Caco-2 (cell line): ENCODE measurements at regions not wholly inside any gene's neighbourhood (a gene's known extent, or its start where the extent isn't known, plus 50 kb on each side); places are given as distances from the start of the nearest gene placed in this dataset.

Experiments used
- BruUV-seq: library from RNA; stranded (reverse); fragments of 400-500 nt; replicated peaks from 2 replicates; lab custom pipeline; 2021; lab: Mats Ljungman, UMichigan
- CTCF ChIA-PET: fragments of 300-600 bp; sonication (Branson Sonifier 250); formaldehyde crosslinking; loops from one replicate; lab custom pipeline; 2022; ENCODE audit warnings: antibody characterized with exemption; lab: Charles Lee
- POLR2A ChIA-PET: fragments of 300-600 bp; sonication (Branson Sonifier 250); formaldehyde crosslinking; loops from one replicate; lab custom pipeline; 2022; ENCODE audit warnings: antibody characterized with exemption; lab: Charles Lee
- DNase-seq, 2 experiments: peaks; one replicate each; pipeline versions ENCODE4 v3.0.0 to v3.0.0-alpha.2; 2020 to 2022
- H3K27me3 ChIP-seq: replicated peaks from 2 replicates; pipeline ENCODE4 v1.6.0; 2011; ENCODE audit warnings: low read length; ENCODE audit not compliant: control insufficient read depth, insufficient read depth
- H3K36me3 ChIP-seq: 2 replicates; pipeline ENCODE4 v1.5.1; 2011; ENCODE audit warnings: low read length; ENCODE audit not compliant: control insufficient read depth, insufficient read depth
- H3K4me1 ChIP-seq: fragments of 250-450 bp; sonication (Bioruptor Pico); 2 replicates; pipeline ENCODE4 v1.5.1; 2020; ENCODE audit warnings: mild to moderate bottlenecking
- H3K4me3 ChIP-seq: 2 replicates; pipeline ENCODE4 v1.5.1; 2011; ENCODE audit warnings: low read depth, mild to moderate bottlenecking, control low read depth, low read length
- H3K9me3 ChIP-seq: fragments of 250-450 bp; sonication (Bioruptor Pico); 2 replicates; pipeline ENCODE4 v1.5.1; 2020; ENCODE audit warnings: mild to moderate bottlenecking, moderate library complexity
- H3K27ac Mint-ChIP-seq: one replicate; pipeline ENCODE4 v1.8.0; 2022; ENCODE audit warnings: mixed read lengths; ENCODE audit not compliant: unreplicated experiment
- H3K27me3 Mint-ChIP-seq: one replicate; pipeline ENCODE4 v1.8.0; 2022; ENCODE audit warnings: mixed read lengths; ENCODE audit not compliant: insufficient read depth, unreplicated experiment
- H3K36me3 Mint-ChIP-seq: one replicate; pipeline ENCODE4 v1.8.0; 2022; ENCODE audit warnings: mild to moderate bottlenecking, mixed read lengths; ENCODE audit not compliant: insufficient read depth, unreplicated experiment
- H3K4me1 Mint-ChIP-seq: one replicate; pipeline ENCODE4 v1.8.0; 2022; ENCODE audit warnings: low read depth, mixed read lengths; ENCODE audit not compliant: unreplicated experiment
- H3K4me3 Mint-ChIP-seq: one replicate; pipeline ENCODE4 v1.8.0; 2022; ENCODE audit warnings: mild to moderate bottlenecking, moderate library complexity, mixed read lengths; ENCODE audit not compliant: unreplicated experiment
- H3K9me3 Mint-ChIP-seq: one replicate; pipeline ENCODE4 v1.8.0; 2022; ENCODE audit warnings: mixed read lengths; ENCODE audit not compliant: unreplicated experiment
- CTCF ChIP-seq, 2 experiments: fragments of 200-600 bp in 1 of 2; IDR thresholded peaks; 1 replicate in 1 of 2; 2 replicates in 1 of 2; pipeline versions ENCODE4 v1.5.1 to v1.8.0; 2011 to 2022; ENCODE audit warnings: antibody characterized with exemption in 1 of 2, control low read depth in 1 of 2, inconsistent platforms in 1 of 2, low read depth in 1 of 2, low read length in 1 of 2, mild to moderate bottlenecking in 1 of 2, moderate library complexity in 1 of 2; ENCODE audit not compliant: insufficient read depth in 1 of 2, severe bottlenecking in 1 of 2, unreplicated experiment in 1 of 2
- intact Hi-C: fragments of 100-400 bp; cut with micrococcal nuclease; formaldehyde crosslinking; loops from one replicate; pipeline ENCODE4 v1.10.0; 2022; ENCODE audit not compliant: unreplicated experiment

- H3K9me3 Mint-ChIP-seq, result no peaks in the 10 kb centered on the region
- no peak for DNase-seq
- Histone ChIP-seq H3K9me3 (no peaks in the 10 kb centered on the region; the same call in 1 of the 2 replicates), H3K36me3 (no peaks in the 10 kb centered on the region), H3K4me3 (no peak overlapping the region), H3K4me1 (no peaks in the 10 kb centered on the region), H3K27me3 (no peaks in the 10 kb centered on the region)
- peaks cover 10% of the 10 kb centered on the region for H3K27me3 Mint-ChIP-seq
- no peak overlapping the region for H3K27ac Mint-ChIP-seq
- H3K36me3 Mint-ChIP-seq, result no peaks in the 10 kb centered on the region
- intact Hi-C loops, result no loop called here
- BruUV-seq, result no TSS peak
- no peaks in the 10 kb centered on the region for H3K4me1 Mint-ChIP-seq
- CTCF ChIA-PET, result no interaction called here
- POLR2A ChIA-PET, result no interaction called here
- no peak for TF ChIP-seq CTCF (IDR thresholded peaks at IDR 0.05; ENCODE audit: insufficient read depth in 1 of 2, low read depth in 1 of 2, low read length in 1 of 2, severe bottlenecking in 1 of 2, unreplicated experiment in 1 of 2)
- H3K4me3 Mint-ChIP-seq, result no peak overlapping the region
These were observed 111.9 kb upstream of the FST start for GRCh38 chr5:53368516-53368915.

- no peaks in the 10 kb centered on the region for H3K4me1 ChIP-seq
- H3K36me3 ChIP-seq, result no peaks in the 10 kb centered on the region
- no peak overlapping the region for H3K4me3 Mint-ChIP-seq
- CTCF ChIA-PET, result no interaction called here
- no peaks in the 10 kb centered on the region for H3K36me3 Mint-ChIP-seq
- H3K9me3 ChIP-seq, result no peaks in the 10 kb centered on the region; the same call in 1 of the 2 replicates
- no peak for TF ChIP-seq CTCF (IDR thresholded peaks at IDR 0.05; ENCODE audit: insufficient read depth in 1 of 2, low read depth in 1 of 2, low read length in 1 of 2, severe bottlenecking in 1 of 2, unreplicated experiment in 1 of 2)
- no peak overlapping the region for H3K27ac Mint-ChIP-seq
- H3K4me1 Mint-ChIP-seq, result no peaks in the 10 kb centered on the region
- H3K4me3 ChIP-seq, result no peak overlapping the region
- no TSS peak for BruUV-seq
- POLR2A ChIA-PET, result no interaction called here
- H3K27me3 ChIP-seq, result no peaks in the 10 kb centered on the region
- intact Hi-C loops, result no loop called here
- H3K27me3 Mint-ChIP-seq, result peaks cover 15% of the 10 kb centered on the region
- DNase-seq, result no peak
- no peaks in the 10 kb centered on the region for H3K9me3 Mint-ChIP-seq
These were observed 111.3 kb upstream of the FST start for GRCh38 chr5:53368966-53369605.

- intact Hi-C loops, result no loop called here
- no peaks in the 10 kb centered on the region for H3K27me3 ChIP-seq
- H3K4me1 ChIP-seq, result no peaks in the 10 kb centered on the region
- H3K4me3 ChIP-seq, result no peak overlapping the region
- H3K27me3 Mint-ChIP-seq, result peaks cover 15% of the 10 kb centered on the region
- no peaks in the 10 kb centered on the region for H3K36me3 ChIP-seq
- no TSS peak for BruUV-seq
- CTCF ChIA-PET, result no interaction called here
- POLR2A ChIA-PET, result no interaction called here
- DNase-seq, result no peak
- no peaks in the 10 kb centered on the region for H3K36me3 Mint-ChIP-seq
- no peaks in the 10 kb centered on the region; the same call in 1 of the 2 replicates for H3K9me3 ChIP-seq
- TF ChIP-seq CTCF (IDR thresholded peaks at IDR 0.05; ENCODE audit: insufficient read depth in 1 of 2, low read depth in 1 of 2, low read length in 1 of 2, severe bottlenecking in 1 of 2, unreplicated experiment in 1 of 2), result no peak
- no peaks in the 10 kb centered on the region for H3K4me1 Mint-ChIP-seq
- H3K9me3 Mint-ChIP-seq, result no peaks in the 10 kb centered on the region
- H3K27ac Mint-ChIP-seq, result no peak overlapping the region
- no peak overlapping the region for H3K4me3 Mint-ChIP-seq
These were observed 110.7 kb upstream of the FST start for GRCh38 chr5:53369681-53370080.
